NCI-H82 treated with DMSO at 0.1 percent for 48 hours (cell line): ENCODE measurements at regions not wholly inside any gene's neighbourhood (a gene's known extent, or its start where the extent isn't known, plus 50 kb on each side); places are given as distances from the start of the nearest gene placed in this dataset.
"Not testable (repeated sequence)": the region's sequence is repeated elsewhere in the genome, so short reads cannot be mapped to it uniquely, and the experiment has no call there.

Experiments
- DNase-seq: peaks from one replicate; lab custom pipeline; 2025; ENCODE audit not compliant: unreplicated experiment; lab: John Stamatoyannopoulos, UW

DNA sequence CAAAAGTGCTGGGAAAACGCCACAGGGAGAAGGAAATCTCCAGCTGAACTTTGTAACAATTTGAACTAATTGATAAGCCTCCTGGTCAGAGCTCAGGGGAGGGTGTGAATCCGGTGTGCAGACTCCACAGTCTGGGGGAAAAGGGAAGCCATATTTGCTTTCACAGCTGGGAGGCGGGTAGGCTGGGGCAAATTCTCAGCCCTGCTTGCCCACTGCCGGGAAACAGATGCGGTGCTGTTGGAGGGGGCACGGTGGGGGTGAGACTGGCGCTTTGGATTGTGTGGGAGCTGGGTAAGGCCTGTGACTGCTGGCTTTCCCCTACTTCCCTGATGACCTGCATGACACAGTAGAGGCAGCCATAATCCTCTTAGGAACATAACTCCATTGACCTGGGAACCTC lies 134.8 kb downstream of the ADCYAP1 start:
- DNase-seq = no peak

DNA sequence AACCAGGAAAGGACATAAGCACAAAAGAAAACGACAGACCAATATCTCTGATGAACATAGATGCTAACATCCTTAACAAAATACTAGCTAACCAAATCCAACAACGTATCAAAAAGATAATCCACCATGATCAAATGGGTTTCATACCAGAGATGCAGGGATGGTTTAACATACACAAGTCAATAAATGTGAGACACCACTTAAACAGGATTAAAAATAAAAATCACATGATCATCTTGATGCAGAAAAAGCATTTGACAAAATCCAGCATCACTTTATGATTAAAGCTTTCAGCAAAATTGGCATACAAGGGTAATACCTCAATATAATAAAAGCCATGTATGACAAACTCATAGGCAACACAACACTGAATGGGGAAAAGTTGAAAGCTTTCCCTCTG lies 138.4 kb downstream of the ADCYAP1 start:
- DNase-seq = not testable (repeated sequence)

GRCh38 chr18:1045658-1046057 lies 141.0 kb downstream of the ADCYAP1 start:
- DNase-seq = no peak

GRCh38 chr18:1047406-1047805 lies 142.7 kb downstream of the ADCYAP1 start:
- no peak for DNase-seq

GRCh38 chr18:1048032-1048431 lies 143.4 kb downstream of the ADCYAP1 start:
- no peak for DNase-seq

- DNase-seq = no peak
Observed at GRCh38 chr18:1049173-1049572, 144.5 kb downstream of the ADCYAP1 start.

DNA sequence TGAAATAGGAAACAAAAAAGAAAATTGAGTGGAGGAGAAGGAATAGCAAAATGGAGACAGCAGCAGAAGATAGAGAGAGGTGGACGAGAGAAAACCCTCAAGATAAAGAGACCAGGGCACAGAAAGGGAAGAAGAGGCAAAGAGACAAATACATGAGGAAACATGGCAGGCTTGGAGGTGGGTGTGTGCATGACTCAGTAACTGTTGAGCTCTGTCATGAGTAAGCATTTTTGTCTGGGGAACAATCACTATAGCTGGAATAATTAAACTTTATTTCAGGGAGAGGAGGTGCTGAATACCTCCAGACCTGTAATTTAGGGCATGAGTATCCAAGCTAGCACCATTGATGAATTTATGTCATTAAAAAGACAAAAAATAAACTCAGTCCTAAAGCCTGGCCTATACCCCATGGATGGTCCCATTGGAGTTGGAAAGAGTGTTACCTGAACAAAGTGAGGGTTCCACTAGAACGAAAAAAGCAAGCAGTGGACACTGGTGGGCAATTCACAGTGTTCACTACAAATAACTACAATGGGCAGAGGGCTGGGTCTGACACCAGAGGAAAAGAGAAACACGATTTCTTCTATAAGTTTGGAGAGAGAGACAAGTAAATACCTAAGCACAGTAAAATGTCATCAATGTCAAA lies 145.5 kb downstream of the ADCYAP1 start:
- no peak for DNase-seq

DNA sequence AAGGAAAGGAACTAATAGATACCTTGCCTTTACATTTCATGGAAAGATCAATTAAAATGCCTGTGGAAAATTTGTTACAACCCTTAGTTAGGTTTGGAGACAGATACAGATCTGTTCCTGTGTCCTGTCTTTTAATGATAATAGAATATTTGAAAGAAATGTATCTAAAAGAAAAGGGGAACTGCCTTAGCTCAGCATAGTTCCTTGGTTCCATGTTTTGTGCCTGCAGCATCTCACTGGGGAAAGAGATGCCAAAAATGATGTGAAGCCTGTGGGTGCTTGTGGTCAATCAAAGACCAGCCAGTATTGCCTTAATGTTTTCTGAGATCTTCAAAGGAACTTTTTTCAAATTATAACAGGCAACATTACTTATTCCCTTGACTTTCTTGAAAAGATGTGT lies 147.6 kb downstream of the ADCYAP1 start:
- no peak for DNase-seq

DNA sequence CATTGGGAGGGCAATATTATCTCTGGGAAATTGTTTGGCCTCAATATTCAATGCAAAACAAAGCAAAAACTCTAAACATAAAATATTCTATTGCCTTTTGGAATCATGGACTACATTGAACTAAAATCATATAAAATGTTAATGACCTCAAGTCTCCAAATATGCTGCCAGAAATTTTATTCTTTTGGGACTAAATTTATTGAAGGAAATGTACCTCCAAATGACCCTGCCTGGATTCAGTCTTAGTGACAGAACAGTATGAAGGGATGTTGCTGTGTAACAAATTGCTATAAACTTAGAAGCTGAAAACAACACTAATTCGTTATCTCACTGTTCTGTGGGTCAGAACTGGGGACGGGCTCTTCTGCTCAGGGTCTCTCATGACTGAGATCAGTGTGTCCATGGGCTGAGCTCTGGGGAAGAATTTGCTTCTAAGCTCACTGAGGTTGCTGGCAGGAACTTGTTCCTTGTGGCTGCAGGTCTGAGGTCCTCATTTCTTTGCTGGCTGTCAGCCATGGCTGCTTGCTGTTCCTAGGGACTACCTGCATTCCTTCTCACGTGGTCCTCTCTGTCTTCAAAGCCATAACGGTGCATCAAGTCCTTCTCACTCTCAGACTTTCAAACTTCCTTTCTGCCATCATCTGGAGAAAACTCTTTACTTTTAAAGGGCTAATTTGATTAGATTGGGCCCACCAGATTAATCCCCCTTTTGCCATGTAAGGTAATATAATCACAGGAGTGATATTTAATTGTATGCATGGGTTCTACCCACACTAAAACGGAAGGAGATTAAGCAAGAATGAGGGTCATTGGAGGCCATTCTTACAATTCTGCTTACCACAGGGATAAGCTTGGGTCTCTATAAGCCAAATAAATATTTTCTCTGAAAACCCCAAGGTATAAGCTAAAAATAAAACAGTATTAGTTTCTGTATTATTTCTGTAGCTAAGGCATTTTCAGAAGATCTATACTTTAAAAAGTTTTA lies 149.0 kb downstream of the ADCYAP1 start:
- DNase-seq = no peak

- DNase-seq = no peak
Observed at GRCh38 chr18:1056404-1056803, 151.7 kb downstream of the ADCYAP1 start.

DNA sequence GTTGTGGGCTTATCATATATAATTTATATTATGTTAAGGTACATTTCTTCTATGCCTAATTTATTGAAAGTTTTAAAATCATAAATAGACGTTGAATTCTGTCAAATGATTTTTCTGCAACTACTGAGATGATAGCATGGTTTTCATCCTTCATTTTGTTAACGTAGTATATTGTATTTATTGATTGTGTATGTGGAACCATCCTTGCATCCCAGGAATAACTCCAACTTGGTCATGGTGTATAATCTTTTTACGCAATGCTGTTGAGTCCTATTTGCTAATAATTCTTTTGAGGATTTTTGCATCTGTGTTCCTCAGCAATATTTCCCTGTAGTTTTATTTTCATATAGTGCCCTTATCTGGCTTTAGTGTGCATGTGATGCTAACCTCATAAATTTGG lies 152.7 kb downstream of the ADCYAP1 start:
- no peak for DNase-seq

DNA sequence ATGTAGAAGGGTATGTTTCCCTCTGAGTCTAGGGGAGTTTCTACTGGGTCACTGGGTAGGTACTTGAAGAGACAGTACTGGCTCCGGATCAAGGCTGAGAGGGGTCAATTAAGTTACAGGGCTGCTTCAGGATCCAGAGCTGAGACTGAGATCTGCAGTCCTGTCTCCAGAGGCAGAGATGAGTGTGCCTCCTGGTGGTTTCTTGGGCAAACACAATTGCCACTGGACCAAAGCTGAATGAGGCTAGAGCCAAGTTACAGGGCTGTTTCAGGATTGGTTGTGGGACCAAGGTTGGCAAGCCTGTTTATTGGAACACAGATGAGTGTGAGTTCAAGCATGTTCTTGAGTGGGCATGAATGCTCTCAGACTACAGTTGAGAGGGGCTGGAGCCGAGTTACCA lies 157.9 kb downstream of the ADCYAP1 start:
- DNase-seq = no peak

DNA sequence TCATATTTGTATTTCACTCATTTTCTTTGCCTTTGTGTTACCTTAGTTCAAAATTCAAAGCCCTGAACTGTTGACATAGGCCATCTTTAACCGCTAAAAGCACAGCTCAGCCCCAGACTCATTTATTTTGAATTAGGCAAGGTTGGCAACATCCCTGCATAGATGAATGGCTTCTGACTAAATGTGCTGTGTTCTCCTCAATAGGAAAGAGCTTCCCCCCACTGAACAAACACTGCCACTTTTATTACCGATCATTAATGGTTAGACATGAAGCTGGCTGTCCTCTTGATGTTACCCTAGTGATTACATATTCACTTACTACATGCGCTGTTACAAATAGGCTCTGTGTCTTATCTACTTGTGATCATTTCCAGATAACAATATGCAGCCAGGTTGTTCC lies 170.7 kb downstream of the ADCYAP1 start:
- DNase-seq = no peak

- no peak for DNase-seq
Observed at GRCh38 chr18:1075876-1076275, 171.2 kb downstream of the ADCYAP1 start.

GRCh38 chr18:1078301-1078700 lies 173.6 kb downstream of the ADCYAP1 start:
- DNase-seq = no peak

GRCh38 chr18:1083675-1084074 lies 179.0 kb downstream of the ADCYAP1 start:
- DNase-seq = not testable (repeated sequence)

DNA sequence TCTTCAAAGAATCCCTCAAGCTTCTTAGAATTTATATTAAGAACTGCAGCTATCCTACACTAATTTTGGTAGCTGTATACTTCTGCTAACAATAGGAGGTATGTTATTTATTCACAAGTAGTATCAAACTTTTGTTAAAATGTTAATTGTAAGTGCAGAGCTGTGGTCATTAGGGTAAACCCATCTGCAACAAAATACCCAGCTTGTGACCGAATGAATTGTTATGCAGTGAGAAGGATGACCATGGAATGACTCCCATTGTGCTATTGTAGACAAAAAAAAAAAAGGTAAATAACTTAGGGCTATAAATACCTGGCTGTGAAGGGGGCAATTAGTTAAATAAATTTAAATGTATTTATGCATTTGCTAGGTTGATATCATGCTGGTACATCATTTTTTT lies 186.1 kb downstream of the ADCYAP1 start:
- no peak for DNase-seq

GRCh38 chr18:1092228-1092627 lies 187.6 kb downstream of the ADCYAP1 start:
- DNase-seq = no peak

DNA sequence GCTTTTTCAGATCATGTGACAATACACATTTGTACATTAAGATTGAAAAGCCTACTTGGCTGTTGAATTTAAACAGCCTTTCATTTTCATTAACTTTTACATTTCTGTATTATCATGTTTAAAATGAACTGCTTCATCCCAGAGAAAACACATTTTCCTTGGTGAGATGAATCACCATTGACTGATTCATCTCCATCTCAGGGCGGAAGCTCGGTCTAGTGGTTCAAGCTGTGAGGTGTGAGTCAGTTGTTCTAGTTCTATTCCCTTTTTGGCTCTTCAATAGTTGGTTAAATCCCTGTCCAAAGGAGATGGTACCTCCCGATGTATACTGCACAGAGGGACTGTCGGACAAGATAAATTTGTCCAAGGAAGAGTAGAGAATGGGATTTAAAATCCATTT lies 189.7 kb downstream of the ADCYAP1 start:
- DNase-seq = no peak

DNA sequence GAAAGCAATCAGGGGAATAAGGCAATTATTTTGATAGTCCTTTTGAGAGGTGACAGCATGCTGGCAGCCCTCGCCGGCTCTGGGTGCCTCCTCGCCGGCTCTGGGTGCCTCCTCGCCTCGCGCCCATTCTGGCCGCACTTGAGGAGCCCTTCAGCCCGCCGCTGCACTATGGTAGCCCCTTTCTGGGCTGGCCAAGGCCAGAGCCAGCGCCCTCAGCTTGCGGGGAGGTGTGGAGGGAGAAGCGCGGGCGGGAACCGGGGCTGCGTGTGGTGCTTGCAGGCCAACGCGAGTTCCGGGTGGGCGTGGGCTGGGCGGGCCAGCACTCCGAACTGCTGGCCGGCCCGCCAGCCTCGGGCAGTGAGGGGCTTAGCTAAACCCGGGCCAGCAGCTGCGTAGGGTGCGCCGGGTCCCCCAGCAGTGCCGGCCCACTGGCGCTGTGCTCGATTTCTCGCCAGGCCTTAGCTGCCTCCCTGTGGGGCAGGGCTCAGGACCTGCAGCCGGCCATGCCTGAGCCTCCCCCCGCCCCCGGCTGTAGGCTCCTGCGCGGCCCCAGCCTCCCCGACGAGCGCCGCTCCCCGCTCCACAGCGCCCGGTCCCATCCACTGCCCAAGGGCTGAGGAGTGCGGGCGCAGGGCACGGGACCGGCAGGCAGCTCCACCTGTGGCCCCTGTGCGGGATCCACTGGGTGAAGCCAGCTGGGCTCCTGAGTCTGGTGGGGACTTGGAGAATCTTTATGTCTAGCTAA lies 193.5 kb downstream of the ADCYAP1 start:
- DNase-seq = not testable (repeated sequence)

- DNase-seq = no peak
Observed at GRCh38 chr18:1102848-1103247, 198.2 kb downstream of the ADCYAP1 start.

- DNase-seq = no peak
Observed at GRCh38 chr18:1103537-1103936, 198.9 kb downstream of the ADCYAP1 start.
